ENCODE measurements at regions not wholly inside any gene's neighbourhood (a gene's known extent, or its start where the extent isn't known, plus 50 kb on each side); places are given as distances from the start of the nearest gene placed in this dataset.

DNA sequence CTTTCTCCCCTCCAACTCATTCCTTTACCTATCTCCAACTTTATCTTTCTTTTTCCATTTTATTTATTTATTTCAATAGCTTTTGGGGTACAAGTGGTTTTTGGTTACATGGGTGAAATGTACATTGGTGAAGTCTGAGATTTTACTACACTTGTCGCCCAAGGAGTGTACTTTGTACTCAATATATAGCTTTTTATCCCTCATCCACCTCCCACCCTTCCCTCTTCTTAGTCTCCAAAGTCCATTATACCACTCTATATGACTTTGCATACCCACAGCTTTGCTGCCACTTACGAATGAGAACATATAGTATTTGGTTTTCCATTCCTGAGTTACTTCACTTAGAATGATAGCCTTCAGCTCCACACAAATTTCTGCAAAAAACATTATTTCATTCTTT is 152.6 kb upstream of the NUDT4 start:
- Histone ChIP-seq H3K27me3 (replicated peaks in 1 of 7) (no peaks in the 10 kb centered on the region), H3K36me3 (no peaks in the 10 kb centered on the region), H3K27ac (no peak overlapping the region), H3K4me3 (no peak overlapping the region), H3K9me3 (peaks cover 0 to 21% (median 8%) of the 10 kb centered on the region in 8 donors), H3K4me1 (peaks cover 0 to 12% (median 0%) of the 10 kb centered on the region in 6 donors)
- intact Hi-C loops (cut with DNase I; ENCODE audit: low total_unique reads): no loop called here
- DNase-seq: no peak
- WGBS, 5 donors: 90 to 99% (median 92%) methylated on average over 2 of the region's 2 CpGs
- no peak for TF ChIP-seq POLR2AphosphoS5 (IDR thresholded peaks at IDR 0.05)
- TF ChIP-seq, protein P1, sequence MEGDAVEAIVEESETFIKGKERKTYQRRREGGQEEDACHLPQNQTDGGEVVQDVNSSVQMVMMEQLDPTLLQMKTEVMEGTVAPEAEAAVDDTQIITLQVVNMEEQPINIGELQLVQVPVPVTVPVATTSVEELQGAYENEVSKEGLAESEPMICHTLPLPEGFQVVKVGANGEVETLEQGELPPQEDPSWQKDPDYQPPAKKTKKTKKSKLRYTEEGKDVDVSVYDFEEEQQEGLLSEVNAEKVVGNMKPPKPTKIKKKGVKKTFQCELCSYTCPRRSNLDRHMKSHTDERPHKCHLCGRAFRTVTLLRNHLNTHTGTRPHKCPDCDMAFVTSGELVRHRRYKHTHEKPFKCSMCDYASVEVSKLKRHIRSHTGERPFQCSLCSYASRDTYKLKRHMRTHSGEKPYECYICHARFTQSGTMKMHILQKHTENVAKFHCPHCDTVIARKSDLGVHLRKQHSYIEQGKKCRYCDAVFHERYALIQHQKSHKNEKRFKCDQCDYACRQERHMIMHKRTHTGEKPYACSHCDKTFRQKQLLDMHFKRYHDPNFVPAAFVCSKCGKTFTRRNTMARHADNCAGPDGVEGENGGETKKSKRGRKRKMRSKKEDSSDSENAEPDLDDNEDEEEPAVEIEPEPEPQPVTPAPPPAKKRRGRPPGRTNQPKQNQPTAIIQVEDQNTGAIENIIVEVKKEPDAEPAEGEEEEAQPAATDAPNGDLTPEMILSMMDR (IDR thresholded peaks at IDR 0.05 in 8 of 11, conservative IDR thresholded peaks at IDR 0.05 in 3 of 11): no peak
- no peak for TF ChIP-seq POLR2A (IDR thresholded peaks at IDR 0.05)

DNA sequence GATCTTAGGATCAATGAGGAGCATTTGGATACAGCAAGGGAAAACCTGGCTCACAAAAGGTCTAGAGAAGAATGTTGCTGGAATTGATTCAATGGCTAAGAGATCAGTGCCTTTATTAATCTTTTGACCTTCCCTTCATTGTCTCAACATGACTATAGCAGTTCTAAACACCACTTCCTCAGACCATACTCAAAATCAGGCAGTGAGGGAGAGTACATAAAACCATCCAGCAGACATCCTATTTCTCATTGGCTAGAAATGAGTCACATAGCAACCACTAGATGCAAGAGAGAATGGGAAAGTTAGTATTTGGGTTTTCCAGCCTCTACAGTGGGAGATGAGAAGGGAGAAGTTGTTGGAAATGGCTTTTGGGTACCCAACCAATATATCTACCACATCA is 151.4 kb upstream of the NUDT4 start:
- no peak for DNase-seq
- Histone ChIP-seq H3K27me3 (replicated peaks in 1 of 7) (no peaks in the 10 kb centered on the region), H3K27ac (no peak overlapping the region), H3K4me1 (peaks cover 0 to 13% (median 0%) of the 10 kb centered on the region in 6 donors), H3K9me3 (peaks cover 0 to 17% (median 8%) of the 10 kb centered on the region in 8 donors), H3K36me3 (no peaks in the 10 kb centered on the region), H3K4me3 (no peak overlapping the region)
- intact Hi-C loops (cut with DNase I; ENCODE audit: low total_unique reads): no loop called here
- TF ChIP-seq POLR2AphosphoS5 (IDR thresholded peaks at IDR 0.05): no peak
- TF ChIP-seq, protein P1 (IDR thresholded peaks at IDR 0.05 in 8 of 11, conservative IDR thresholded peaks at IDR 0.05 in 3 of 11): no peak
- no peak for TF ChIP-seq POLR2A (IDR thresholded peaks at IDR 0.05)

DNA sequence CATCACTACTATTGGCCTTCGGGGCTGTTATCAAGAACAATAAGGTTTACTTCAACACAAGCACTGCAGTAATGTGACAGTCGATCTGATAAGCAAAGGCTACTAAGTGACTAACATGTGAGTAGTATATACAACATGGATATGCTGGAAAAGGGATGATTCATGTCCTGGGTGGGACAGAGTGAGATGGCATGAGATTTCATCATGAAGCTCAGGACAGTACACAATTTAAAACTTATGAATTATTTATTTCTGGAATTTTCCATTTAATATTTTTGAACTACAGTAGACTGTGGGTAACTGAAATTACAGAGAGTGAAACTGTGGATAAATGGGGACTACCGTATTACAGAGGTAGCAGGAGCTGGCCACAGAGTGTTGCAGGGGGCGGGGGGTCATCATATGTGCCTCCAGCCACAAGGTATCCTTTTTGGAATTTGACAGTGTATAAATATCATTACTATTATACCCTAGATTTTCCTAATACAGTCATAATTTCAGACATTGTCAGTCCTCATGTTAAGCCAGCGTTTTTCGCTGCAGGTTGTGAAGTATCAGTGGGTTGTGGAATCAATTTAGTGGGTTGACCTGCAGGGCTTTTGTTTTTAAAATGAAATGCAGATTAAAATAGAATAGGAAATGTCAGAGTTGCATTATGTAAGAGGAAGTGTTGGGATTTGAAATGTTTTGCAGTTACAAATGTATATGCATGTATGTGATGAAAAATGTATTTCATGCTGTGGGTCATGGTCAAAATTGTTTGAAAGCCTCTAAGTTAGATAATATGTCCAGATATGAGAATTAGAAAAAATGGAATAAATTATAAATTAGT is 148.0 kb upstream of the NUDT4 start:
- intact Hi-C loops (cut with DNase I; ENCODE audit: low total_unique reads): no loop called here
- TF ChIP-seq POLR2A (IDR thresholded peaks at IDR 0.05): no peak
- no peak for TF ChIP-seq POLR2AphosphoS5 (IDR thresholded peaks at IDR 0.05)
- TF ChIP-seq, protein P1 (IDR thresholded peaks at IDR 0.05 in 8 of 11, conservative IDR thresholded peaks at IDR 0.05 in 3 of 11): no peak
- Histone ChIP-seq H3K36me3 (no peaks in the 10 kb centered on the region), H3K4me1 (peaks cover 0 to 4% (median 0%) of the 10 kb centered on the region in 6 donors), H3K4me3 (no peak overlapping the region), H3K27ac (no peak overlapping the region), H3K27me3 (replicated peaks in 1 of 7) (no peaks in the 10 kb centered on the region), H3K9me3 (peaks cover 0 to 9% (median 2%) of the 10 kb centered on the region in 8 donors)
- DNase-seq: no peak
- WGBS, 5 donors: 71 to 81% (median 74%) methylated on average over 6 of the region's 6 CpGs

DNA sequence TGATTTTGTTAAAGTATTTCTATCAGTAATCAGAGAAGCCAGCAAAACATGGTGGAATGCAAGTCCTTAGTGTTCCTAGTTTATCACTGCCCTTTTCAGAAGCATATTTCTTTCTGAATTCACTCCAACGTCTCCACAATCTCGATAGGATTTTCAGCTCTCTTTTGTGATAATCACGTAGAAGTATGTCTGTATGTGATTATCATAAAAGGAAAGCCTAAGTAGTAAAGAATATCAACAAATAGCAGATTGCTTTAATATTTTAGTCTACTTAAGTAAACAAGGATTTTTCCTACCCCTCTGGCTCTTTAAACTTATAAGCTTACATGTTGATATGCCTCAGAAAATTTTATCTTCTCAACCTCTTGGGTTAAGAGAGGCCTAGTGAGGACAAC is 147.4 kb upstream of the NUDT4 start:
- 71 to 89% (median 79%) methylated on average over 3 of the region's 3 CpGs for WGBS, 5 donors
- no peak for TF ChIP-seq POLR2AphosphoS5 (IDR thresholded peaks at IDR 0.05)
- TF ChIP-seq POLR2A (IDR thresholded peaks at IDR 0.05): no peak
- TF ChIP-seq, protein P1 (IDR thresholded peaks at IDR 0.05 in 8 of 11, conservative IDR thresholded peaks at IDR 0.05 in 3 of 11): no peak
- Histone ChIP-seq H3K9me3 (peaks cover 0 to 9% (median 2%) of the 10 kb centered on the region in 8 donors), H3K4me1 (peaks cover 0 to 4% (median 0%) of the 10 kb centered on the region in 6 donors), H3K27me3 (replicated peaks in 1 of 7) (no peaks in the 10 kb centered on the region), H3K27ac (no peak overlapping the region), H3K36me3 (no peaks in the 10 kb centered on the region), H3K4me3 (no peak overlapping the region)
- intact Hi-C loops (cut with DNase I; ENCODE audit: low total_unique reads): no loop called here
- no peak for DNase-seq

All from spleen (tissue), 11 donors.